Activated T-cell treated with anti-CD3 and anti-CD28 coated beads, Interleukin-2, amount 50 U/mL, for 4 hours (primary cell): ENCODE measurements at regions not wholly inside any gene's neighbourhood (a gene's known extent, or its start where the extent isn't known, plus 50 kb on each side); places are given as distances from the start of the nearest gene placed in this dataset.

Source experiments
- ATAC-seq, 2 donors: fragments of 200-7000 bp; cut with Tn5 transposase; one replicate each; pipeline ENCODE4 v1.10.0; 2021
- DNase-seq: peaks from one replicate; pipeline ENCODE4 v3.0.0-alpha.2; 2020
- H3K27me3 Mint-ChIP-seq: one replicate; pipeline ENCODE4 v1.8.0; 2021; ENCODE audit warnings: low read depth, mixed read lengths
- H3K36me3 Mint-ChIP-seq: one replicate; pipeline ENCODE4 v1.8.0; 2022; ENCODE audit warnings: mixed read lengths; ENCODE audit not compliant: insufficient read depth
- H3K4me1 Mint-ChIP-seq: one replicate; pipeline ENCODE4 v1.8.0; 2021; ENCODE audit warnings: low read depth, mixed read lengths
- H3K4me3 Mint-ChIP-seq: one replicate; pipeline ENCODE4 v1.8.0; 2021; ENCODE audit warnings: mild to moderate bottlenecking, moderate library complexity, mixed read lengths
- H3K9me3 Mint-ChIP-seq: one replicate; pipeline ENCODE4 v1.8.0; 2021; ENCODE audit warnings: mixed read lengths

DNA sequence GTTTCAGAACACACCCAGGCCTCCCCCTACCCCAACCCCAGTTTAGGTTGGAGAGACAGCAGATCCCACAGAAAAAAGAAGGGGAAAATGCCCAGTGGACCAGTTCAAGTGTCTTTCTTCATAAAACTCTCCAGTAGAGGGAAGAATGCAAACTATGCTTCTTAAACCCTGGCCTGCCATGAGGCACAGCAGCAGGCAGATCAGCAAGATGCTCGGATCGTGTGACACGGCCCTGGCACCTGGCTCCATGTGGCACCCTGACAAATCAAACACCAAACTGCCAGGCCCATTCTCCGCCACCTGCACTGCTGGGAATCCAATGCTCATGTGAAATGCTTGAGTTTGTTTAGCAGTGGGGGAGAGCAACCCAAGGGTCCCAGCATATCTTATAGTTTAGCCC, 166.8 kb downstream of the SOX9 start:
- Mint-ChIP-seq H3K36me3 (no peaks in the 10 kb centered on the region), H3K4me3 (no peak overlapping the region), H3K4me1 (no peaks in the 10 kb centered on the region), H3K27me3 (no peaks in the 10 kb centered on the region), H3K9me3 (no peaks in the 10 kb centered on the region)
- DNase-seq, result no peak
- no peak for ATAC-seq

- ATAC-seq (no peak), DNase-seq (no peak)
- H3K27me3 Mint-ChIP-seq, result no peaks in the 10 kb centered on the region
- no peaks in the 10 kb centered on the region for H3K36me3 Mint-ChIP-seq
- peaks cover 3% of the 10 kb centered on the region for H3K9me3 Mint-ChIP-seq
- H3K4me1 Mint-ChIP-seq, result no peaks in the 10 kb centered on the region
- H3K4me3 Mint-ChIP-seq, result no peak overlapping the region
These were observed 173.7 kb downstream of the SOX9 start for GRCh38 chr17:72294487-72294893.

GRCh38 chr17:72295916-72296315, 175.1 kb downstream of the SOX9 start:
- H3K4me3 Mint-ChIP-seq, result no peak overlapping the region
- DNase-seq (no peak), ATAC-seq (no peak)
- no peaks in the 10 kb centered on the region for H3K4me1 Mint-ChIP-seq
- H3K27me3 Mint-ChIP-seq, result no peaks in the 10 kb centered on the region
- peaks cover 3% of the 10 kb centered on the region for H3K9me3 Mint-ChIP-seq
- H3K36me3 Mint-ChIP-seq, result no peaks in the 10 kb centered on the region

GRCh38 chr17:72296456-72296855, 175.6 kb downstream of the SOX9 start:
- Mint-ChIP-seq H3K36me3 (no peaks in the 10 kb centered on the region), H3K4me3 (no peak overlapping the region), H3K27me3 (no peaks in the 10 kb centered on the region), H3K4me1 (no peaks in the 10 kb centered on the region), H3K9me3 (peaks cover 3% of the 10 kb centered on the region)
- ATAC-seq, result no peak
- DNase-seq, result no peak

DNA sequence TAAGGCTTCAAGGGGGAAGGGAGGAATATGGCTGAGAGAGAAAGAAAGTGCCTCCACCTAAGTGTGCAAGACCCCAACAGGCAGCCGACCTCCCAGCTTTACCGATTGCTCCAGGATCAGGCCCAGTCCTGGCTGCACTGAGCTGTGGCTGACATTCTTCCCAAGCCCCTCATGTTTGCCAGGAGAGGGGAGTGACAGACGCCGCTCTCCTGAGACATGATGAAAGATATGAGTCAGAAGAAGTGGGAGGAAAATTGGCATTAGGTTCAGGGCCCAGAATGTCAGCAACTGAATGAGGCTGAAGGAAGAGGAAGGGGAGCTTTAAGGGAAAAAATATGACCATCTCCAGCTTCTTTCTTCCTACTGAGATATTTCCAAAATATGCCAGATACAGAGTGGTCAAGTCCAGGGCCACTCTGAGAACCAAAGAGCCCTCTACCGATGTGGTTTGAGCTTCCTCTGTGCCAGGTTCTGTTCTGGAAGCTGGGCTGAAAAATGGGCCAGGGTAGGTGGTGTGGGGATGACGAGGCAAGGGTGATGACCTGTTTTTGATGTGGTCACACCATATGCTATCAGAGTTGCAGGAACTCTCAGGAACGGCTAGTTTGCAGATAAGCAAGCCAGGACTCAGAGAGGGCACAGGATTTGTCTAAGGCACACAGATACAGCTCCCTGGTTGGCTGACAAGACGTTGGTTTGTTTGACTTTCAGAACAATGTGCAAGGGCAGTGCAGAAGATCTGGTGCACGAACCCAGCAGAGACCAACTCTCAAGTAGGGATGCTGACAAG, 176.7 kb downstream of the SOX9 start:
- Mint-ChIP-seq H3K4me1 (no peaks in the 10 kb centered on the region), H3K27me3 (no peaks in the 10 kb centered on the region), H3K4me3 (no peak overlapping the region), H3K9me3 (peaks cover 3% of the 10 kb centered on the region), H3K36me3 (no peaks in the 10 kb centered on the region)
- no peak for ATAC-seq
- no peak for DNase-seq

DNA sequence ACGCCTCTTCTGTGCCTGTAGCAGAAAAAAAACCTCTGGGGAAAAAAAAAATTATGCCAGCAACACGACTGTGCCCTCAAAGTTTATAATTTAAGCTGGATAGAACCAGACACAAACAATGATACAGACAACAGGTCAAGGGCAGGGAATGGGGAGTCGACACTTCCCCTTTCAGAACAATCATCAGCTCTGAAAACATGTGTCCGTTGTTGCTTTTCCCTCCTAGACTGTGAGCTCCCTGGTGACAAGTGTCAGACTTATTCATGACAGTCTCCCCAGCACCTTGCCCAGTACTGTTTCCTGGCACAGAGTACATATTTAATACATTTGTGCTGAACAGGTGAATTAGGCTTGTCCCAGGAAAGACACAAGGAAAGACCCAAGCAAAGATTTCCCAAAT, 178.3 kb downstream of the SOX9 start:
- no peaks in the 10 kb centered on the region for H3K27me3 Mint-ChIP-seq
- H3K4me1 Mint-ChIP-seq, result no peaks in the 10 kb centered on the region
- H3K9me3 Mint-ChIP-seq, result peaks cover 3% of the 10 kb centered on the region
- no peak overlapping the region for H3K4me3 Mint-ChIP-seq
- DNase-seq (no peak), ATAC-seq (no peak)
- no peaks in the 10 kb centered on the region for H3K36me3 Mint-ChIP-seq

- H3K27me3 Mint-ChIP-seq, result no peaks in the 10 kb centered on the region
- peaks cover 3% of the 10 kb centered on the region for H3K9me3 Mint-ChIP-seq
- ATAC-seq, result no peak
- no peaks in the 10 kb centered on the region for H3K36me3 Mint-ChIP-seq
- no peak for DNase-seq
- H3K4me1 Mint-ChIP-seq, result no peaks in the 10 kb centered on the region
- H3K4me3 Mint-ChIP-seq, result no peak overlapping the region
These were observed 178.8 kb downstream of the SOX9 start for GRCh38 chr17:72299592-72299991.

DNA sequence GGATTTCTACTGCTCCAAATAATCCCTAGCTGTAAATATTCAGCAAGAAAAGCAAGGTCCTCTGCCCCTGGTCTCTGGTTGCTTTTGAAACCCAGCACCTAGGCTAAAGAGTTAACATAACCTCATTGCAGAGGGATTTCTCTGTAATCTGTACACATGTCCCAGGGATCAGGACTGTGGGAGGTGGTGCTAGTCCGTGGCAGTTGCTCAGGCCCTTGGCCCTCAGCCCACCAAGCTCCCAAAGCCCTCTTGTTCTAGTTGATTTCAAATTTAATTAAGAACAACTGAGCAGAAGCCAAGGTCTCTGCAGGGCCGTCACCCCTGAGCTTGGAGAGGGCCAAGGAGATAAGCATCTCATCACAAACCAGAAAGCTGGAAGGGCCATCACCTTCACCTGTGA, 181.1 kb downstream of the SOX9 start:
- DNase-seq (no peak), ATAC-seq (no peak)
- Mint-ChIP-seq H3K4me3 (no peak overlapping the region), H3K27me3 (peaks cover 6% of the 10 kb centered on the region), H3K36me3 (no peaks in the 10 kb centered on the region), H3K4me1 (no peaks in the 10 kb centered on the region), H3K9me3 (no peaks in the 10 kb centered on the region)

GRCh38 chr17:72302735-72303134, 181.9 kb downstream of the SOX9 start:
- Mint-ChIP-seq H3K9me3 (no peaks in the 10 kb centered on the region), H3K36me3 (no peaks in the 10 kb centered on the region), H3K4me3 (no peak overlapping the region), H3K27me3 (peaks cover 6% of the 10 kb centered on the region), H3K4me1 (no peaks in the 10 kb centered on the region)
- ATAC-seq, result no peak
- no peak for DNase-seq

DNA sequence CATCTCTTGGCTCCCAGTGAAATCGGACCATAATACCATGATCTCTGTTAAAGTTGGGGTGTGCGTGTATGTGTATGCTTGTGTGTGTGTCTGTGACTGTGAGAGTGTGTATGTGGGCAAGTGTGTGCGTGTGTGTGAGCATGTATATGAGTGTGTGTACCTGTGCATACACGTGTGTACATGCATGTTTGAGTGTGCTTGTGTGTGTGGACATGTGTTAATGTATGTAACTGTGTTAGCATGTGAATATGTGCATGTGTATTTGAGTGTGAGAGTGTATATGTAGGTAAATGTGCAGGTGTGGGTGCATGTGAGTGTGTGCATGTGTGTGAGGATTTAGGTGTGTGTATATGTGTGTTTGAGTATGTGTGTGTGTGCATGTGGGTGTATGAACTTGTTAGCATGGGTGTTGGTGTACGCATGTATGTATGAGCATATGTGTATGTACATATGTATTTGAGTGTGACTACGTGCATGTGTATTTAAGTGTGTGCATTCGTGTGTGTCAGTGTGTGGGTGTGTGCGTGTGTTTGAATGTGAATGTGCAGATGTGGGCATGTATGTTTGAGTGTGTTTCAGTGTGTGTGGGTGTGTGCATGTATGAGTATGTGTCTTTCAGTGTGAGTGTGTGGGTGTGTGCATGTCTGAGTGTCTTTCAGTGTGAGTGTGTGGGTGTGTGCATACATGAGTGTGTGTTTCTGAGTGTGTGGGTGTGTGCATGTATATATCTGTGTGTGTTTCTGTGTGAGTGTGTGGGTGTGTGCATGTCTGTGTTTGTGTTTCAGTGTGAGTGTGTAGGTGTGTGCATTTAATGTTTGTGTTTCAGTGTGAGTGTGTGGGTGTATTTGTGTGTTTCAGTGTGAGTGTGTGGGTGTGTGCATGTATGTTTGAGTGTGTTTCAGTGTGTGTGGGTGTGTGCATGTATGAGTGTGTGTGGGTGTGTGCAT, 183.2 kb downstream of the SOX9 start:
- no peaks in the 10 kb centered on the region for H3K9me3 Mint-ChIP-seq
- ATAC-seq (no peak), DNase-seq (no peak)
- no peaks in the 10 kb centered on the region for H3K36me3 Mint-ChIP-seq
- peaks cover 6% of the 10 kb centered on the region for H3K27me3 Mint-ChIP-seq
- no peaks in the 10 kb centered on the region for H3K4me1 Mint-ChIP-seq
- no peak overlapping the region for H3K4me3 Mint-ChIP-seq

DNA sequence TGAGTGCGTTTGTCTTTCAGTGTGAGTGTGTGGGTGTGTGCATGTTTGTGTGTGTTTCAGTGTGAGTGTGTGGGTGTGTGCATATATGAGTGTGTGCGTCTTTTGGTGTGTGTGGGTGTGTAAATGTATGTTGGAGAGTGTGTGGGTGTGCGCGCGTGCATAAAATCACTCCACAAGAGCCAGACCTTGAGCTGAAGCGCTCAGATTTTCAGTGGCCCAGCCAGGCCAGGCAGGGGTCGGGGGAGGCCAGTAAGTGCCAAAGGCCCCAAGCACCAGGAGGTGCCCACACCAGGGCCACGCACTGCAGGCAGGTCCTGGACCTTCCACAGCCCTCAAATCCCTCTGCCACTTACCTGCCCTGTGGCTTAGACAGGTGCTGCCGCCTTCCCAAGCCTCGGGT, 184.0 kb downstream of the SOX9 start:
- H3K27me3 Mint-ChIP-seq, result peaks cover 6% of the 10 kb centered on the region
- H3K4me3 Mint-ChIP-seq, result no peak overlapping the region
- ATAC-seq, result no peak
- H3K9me3 Mint-ChIP-seq, result no peaks in the 10 kb centered on the region
- H3K4me1 Mint-ChIP-seq, result no peaks in the 10 kb centered on the region
- no peak for DNase-seq
- H3K36me3 Mint-ChIP-seq, result no peaks in the 10 kb centered on the region

DNA sequence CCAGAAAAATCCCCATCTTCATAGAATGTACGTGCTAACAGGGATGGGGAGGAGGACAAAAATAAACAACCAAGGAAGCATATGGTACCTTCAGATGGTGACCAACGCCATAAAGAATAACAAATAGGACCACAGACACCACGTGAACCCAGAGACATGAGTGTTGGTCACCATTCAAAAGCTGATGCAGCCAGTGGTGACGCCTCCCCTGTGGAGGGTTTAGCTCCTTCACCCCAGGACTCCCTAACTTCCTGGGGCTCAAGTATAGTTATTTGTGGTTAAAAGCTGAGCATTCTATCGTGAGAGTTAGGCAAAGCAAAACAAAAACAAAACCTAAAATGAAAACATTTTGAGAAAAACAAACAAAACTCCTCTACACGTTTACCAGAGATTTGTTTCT, 184.7 kb downstream of the SOX9 start:
- Mint-ChIP-seq H3K27me3 (peaks cover 6% of the 10 kb centered on the region), H3K4me3 (no peak overlapping the region), H3K4me1 (no peaks in the 10 kb centered on the region), H3K36me3 (no peaks in the 10 kb centered on the region), H3K9me3 (no peaks in the 10 kb centered on the region)
- DNase-seq (no peak), ATAC-seq (no peak)

DNA sequence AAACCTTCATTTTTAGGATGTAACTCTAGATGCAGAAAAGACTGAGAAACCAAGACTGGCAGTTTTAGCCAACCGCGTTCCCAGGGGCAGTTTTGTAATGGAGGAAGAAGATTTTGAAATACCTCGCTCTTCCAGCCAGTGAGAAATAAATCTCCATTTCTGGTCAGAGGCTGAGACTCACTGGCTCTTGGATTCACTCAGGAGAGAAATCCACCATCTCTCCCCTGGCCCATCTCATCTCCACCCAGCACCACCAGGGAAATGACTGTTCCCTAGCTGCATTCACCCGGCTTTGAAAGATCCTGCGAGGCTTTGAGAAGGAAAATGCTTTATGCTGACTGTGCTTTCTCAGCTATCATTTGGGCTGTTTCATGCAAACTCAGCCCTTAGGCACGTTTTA, 185.2 kb downstream of the SOX9 start:
- Mint-ChIP-seq H3K27me3 (peaks cover 6% of the 10 kb centered on the region), H3K36me3 (no peaks in the 10 kb centered on the region), H3K4me3 (no peak overlapping the region), H3K9me3 (no peaks in the 10 kb centered on the region), H3K4me1 (no peaks in the 10 kb centered on the region)
- ATAC-seq (no peak), DNase-seq (no peak)

GRCh38 chr17:72307836-72308235, 187.0 kb downstream of the SOX9 start:
- peaks cover 6% of the 10 kb centered on the region for H3K27me3 Mint-ChIP-seq
- no peak for ATAC-seq

More at GRCh38 chr17:72307836-72308235, 187.0 kb downstream of the SOX9 start:
- Mint-ChIP-seq H3K9me3 (no peaks in the 10 kb centered on the region), H3K4me1 (no peaks in the 10 kb centered on the region), H3K4me3 (no peak overlapping the region), H3K36me3 (no peaks in the 10 kb centered on the region)
- no peak for DNase-seq
